HCT116 (cell line): ENCODE measurements at regions not wholly inside any gene's neighbourhood (a gene's known extent, or its start where the extent isn't known, plus 50 kb on each side); places are given as distances from the start of the nearest gene placed in this dataset.

Experiments used
- ATAC-seq: fragments of 200-7000 bp; cut with Tn5 transposase; 2 replicates; pipeline ENCODE4 v1.9.1; 2020; ENCODE audit warnings: mild to moderate bottlenecking, moderate library complexity
- BruUV-seq: library from RNA; stranded (reverse); fragments of 400-500 nt; replicated peaks from 2 replicates; lab custom pipeline; 2021; lab: Mats Ljungman, UMichigan
- CTCF ChIA-PET: fragments of 300-600 bp; sonication (Branson Sonifier 250); formaldehyde crosslinking; loops from one replicate; lab custom pipeline; 2021; ENCODE audit warnings: antibody characterized with exemption; lab: Charles Lee
- POLR2A ChIA-PET: fragments of 300-600, 350-600 bp; sonication (Branson Sonifier 250); formaldehyde crosslinking; loops from one replicate; lab custom pipeline; 2021; ENCODE audit warnings: antibody characterized with exemption; lab: Charles Lee
- RAD21 ChIA-PET, 2 experiments: fragments of 300-600 bp; sonication (Branson Sonifier 250); formaldehyde crosslinking; loops; one replicate each; lab custom pipeline; 2023; ENCODE audit warnings: low total read pairs in 2 of 2; ENCODE audit not compliant: uncharacterized antibody in 2 of 2, unreplicated experiment in 2 of 2, low non-redundant PET in 1 of 2; lab: Charles Lee
- DNase-seq: peaks from one replicate; pipeline ENCODE4 v3.0.0-alpha.2; 2010; ENCODE audit warnings: low read depth, low spot score
- H2AFZ ChIP-seq: fragments of 200-600 bp; shearing (Covaris generic), sonication (generic); 2 replicates; pipeline ENCODE4 v1.6.1; 2017; ENCODE audit warnings: low read depth, mixed run types, mixed read lengths, antibody characterized with exemption, low read length; ENCODE audit not compliant: poor library complexity, severe bottlenecking
- H3K27ac ChIP-seq: 2 replicates; pipeline ENCODE4 v1.5.1; 2012; ENCODE audit warnings: low read depth, low read length
- H3K27me3 ChIP-seq: fragments of 200-600 bp; sonication (generic); 2 replicates; pipeline ENCODE4 v1.6.1; 2016; ENCODE audit warnings: mixed run types, low read length, mixed read lengths; ENCODE audit not compliant: insufficient read depth
- H3K36me3 ChIP-seq, 2 experiments: fragments of 200-500 bp in 1 of 2; fragments of 200-600 bp in 1 of 2; sonication (Bioruptor generic) in 1 of 2; sonication (generic) in 1 of 2; 2 replicates each; pipeline versions ENCODE4 v1.5.1 to v1.6.1; 2014 to 2016; ENCODE audit warnings: low read length in 2 of 2, inconsistent platforms in 1 of 2, mixed read lengths in 1 of 2, mixed run types in 1 of 2; ENCODE audit not compliant: insufficient read depth in 2 of 2, control insufficient read depth in 1 of 2
- H3K4me1 ChIP-seq, 2 experiments: fragments of 200-600 bp in 1 of 2; sonication (generic) in 1 of 2; 2 replicates each; pipeline versions ENCODE4 v1.5.1 to v1.6.1; 2012 to 2017; ENCODE audit warnings: low read length in 2 of 2, inconsistent platforms in 1 of 2, mild to moderate bottlenecking in 1 of 2, mixed read lengths in 1 of 2, mixed run types in 1 of 2, moderate library complexity in 1 of 2; ENCODE audit not compliant: insufficient read depth in 2 of 2, control insufficient read depth in 1 of 2
- H3K4me2 ChIP-seq: fragments of 200-600 bp; sonication (generic); 2 replicates; pipeline ENCODE4 v1.6.1; 2017; ENCODE audit warnings: mixed run types, low read length, mixed read lengths
- H3K4me3 ChIP-seq, 2 experiments: fragments of 200-600 bp in 1 of 2; sonication (generic) in 1 of 2; replicated peaks in 1 of 2; 2 replicates each; pipeline ENCODE4 v1.5.1; 2011 to 2016; ENCODE audit warnings: low read length in 2 of 2, control low read depth in 1 of 2, low read depth in 1 of 2, mild to moderate bottlenecking in 1 of 2, mixed read lengths in 1 of 2, mixed run types in 1 of 2
- H3K79me2 ChIP-seq: fragments of 200-600 bp; sonication (generic); 2 replicates; pipeline ENCODE4 v1.6.1; 2017; ENCODE audit warnings: mild to moderate bottlenecking, mixed run types, low read length, moderate library complexity, mixed read lengths; ENCODE audit not compliant: insufficient read depth
- H3K9ac ChIP-seq: fragments of 200-600 bp; sonication (generic); 2 replicates; pipeline ENCODE4 v1.6.1; 2016; ENCODE audit warnings: low read length, mixed read lengths
- H3K9me2 ChIP-seq: fragments of 200-600 bp; sonication (generic), shearing (Covaris generic); 2 replicates; pipeline ENCODE4 v1.6.1; 2017; ENCODE audit warnings: mixed run types, mild to moderate bottlenecking, moderate library complexity; ENCODE audit not compliant: insufficient read depth
- H3K9me3 ChIP-seq, 2 experiments: fragments of 200-500 bp in 1 of 2; fragments of 200-600 bp in 1 of 2; sonication (Bioruptor generic) in 1 of 2; sonication (generic) in 1 of 2; 2 replicates each; pipeline ENCODE4 v1.6.1; 2014 to 2017; ENCODE audit warnings: low read length in 2 of 2, mixed read lengths in 2 of 2, inconsistent platforms in 1 of 2, low read depth in 1 of 2, mild to moderate bottlenecking in 1 of 2, mixed run types in 1 of 2, moderate library complexity in 1 of 2; ENCODE audit not compliant: control insufficient read depth in 1 of 2, insufficient read depth in 1 of 2
- H4K20me1 ChIP-seq: fragments of 200-600 bp; sonication (generic), shearing (Covaris generic); 2 replicates; pipeline ENCODE4 v1.6.1; 2017; ENCODE audit warnings: mixed run types, mild to moderate bottlenecking, moderate library complexity; ENCODE audit not compliant: insufficient read depth
- ATF3 ChIP-seq: IDR thresholded peaks from 2 replicates; pipeline ENCODE4 v1.6.1; 2012
- ELF1 ChIP-seq: IDR thresholded peaks from 2 replicates; pipeline ENCODE4 v1.6.1; 2012; ENCODE audit warnings: low read depth, borderline replicate concordance
- YY1 ChIP-seq: IDR thresholded peaks from 2 replicates; pipeline ENCODE4 v1.6.1; 2011; ENCODE audit warnings: low read length, low read depth, moderate library complexity, mild to moderate bottlenecking; ENCODE audit not compliant: insufficient replicate concordance; ENCODE audit errors: extremely low read depth
- ZBTB33 ChIP-seq: IDR thresholded peaks from 2 replicates; pipeline ENCODE4 v1.6.1; 2011; ENCODE audit warnings: mild to moderate bottlenecking, low read length, moderate library complexity; ENCODE audit not compliant: insufficient replicate concordance; ENCODE audit errors: extremely low read depth
- ZNF274 ChIP-seq: fragments of 200-500 bp; sonication (Bioruptor generic); IDR thresholded peaks from 2 replicates; pipeline ENCODE4 v1.6.1; 2014; ENCODE audit warnings: mild to moderate bottlenecking, low read depth, low read length, inconsistent platforms
- intact Hi-C: fragments of 100-400 bp; cut with micrococcal nuclease; formaldehyde crosslinking; loops from 2 replicates; pipeline ENCODE4 v1.10.0; 2022

GRCh38 chr2:239476757-239477585, 76.2 kb upstream of the HDAC4 start:
- Histone ChIP-seq H2AFZ (no peak overlapping the region), H3K36me3 (no peaks in the 10 kb centered on the region), H3K4me2 (no peak overlapping the region), H3K27ac (no peak overlapping the region), H3K9me3 (no peaks in the 10 kb centered on the region), H3K9ac (no peak overlapping the region)
- DNase-seq: no peak
- TF ChIP-seq ZNF274 (no peak), YY1 (no peak), ELF1 (no peak), ZBTB33 (no peak), ATF3 (no peak)
- TF ChIP-seq, all 23 proteins: peak for 0
- Histone ChIP-seq H4K20me1 (no peaks in the 10 kb centered on the region), H3K4me3 (no peak overlapping the region), H3K79me2 (no peaks in the 10 kb centered on the region), H3K27me3 (peaks cover 15% of the 10 kb centered on the region; the same call in 1 of the 2 replicates), H3K4me1 (no peaks in the 10 kb centered on the region), H3K9me2 (no peaks in the 10 kb centered on the region)
- ChIA-PET POLR2A (no interaction called here), RAD21 (no interaction called here), CTCF (no interaction called here)
- BruUV-seq: no TSS peak
- intact Hi-C loops: no loop called here
- ATAC-seq: no peak
